Bone marrow (tissue), 2 donors: ENCODE measurements at regions not wholly inside any gene's neighbourhood (a gene's known extent, or its start where the extent isn't known, plus 50 kb on each side); places are given as distances from the start of the nearest gene placed in this dataset.
"Not testable (repeated sequence)": the region's sequence is repeated elsewhere in the genome, so short reads cannot be mapped to it uniquely, and the experiment has no call there.

Experiments
- DNase-seq, 2 donors: peaks; one replicate each; lab custom pipeline; 2025; lab: John Stamatoyannopoulos, UW

DNA sequence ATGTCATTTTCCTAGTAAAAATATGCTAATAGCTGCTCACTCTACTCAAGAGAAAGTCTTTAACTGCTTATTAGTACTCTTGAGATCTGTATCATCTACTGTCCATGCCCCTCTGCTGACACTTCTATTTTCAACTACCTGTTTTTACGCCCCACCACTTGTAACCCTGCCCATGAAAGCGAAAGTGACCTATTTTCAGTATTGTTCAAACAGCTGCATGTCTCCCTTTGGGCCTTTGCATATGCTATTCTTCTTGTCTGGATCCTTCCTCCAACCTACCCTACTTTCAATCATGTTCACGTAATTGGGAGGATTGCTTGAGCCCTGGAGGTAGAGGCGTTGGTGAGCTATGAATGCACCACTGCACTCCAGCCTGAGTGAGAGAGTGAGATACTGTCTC, 1481.3 kb downstream of the GATA3 start:
- DNase-seq = no peak

DNA sequence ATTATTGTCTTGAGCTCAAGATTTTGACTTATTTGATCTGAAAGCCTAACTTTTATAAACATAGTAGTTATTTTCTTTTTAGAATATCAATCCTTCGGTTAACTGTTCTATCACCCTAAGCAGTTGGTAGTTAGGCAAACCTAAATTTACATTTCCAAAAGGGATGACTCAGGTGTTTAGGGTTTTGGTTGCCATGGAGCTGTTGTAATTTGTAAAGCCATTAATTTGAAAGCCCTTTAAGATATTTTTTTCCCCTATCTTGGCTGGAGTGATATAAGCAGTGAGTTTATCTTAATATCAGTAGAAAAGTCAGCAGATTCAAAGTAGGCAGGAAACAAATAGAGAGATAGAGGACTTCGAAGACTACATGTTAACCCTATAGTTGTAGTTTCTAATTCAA, 1472.6 kb upstream of the CELF2 start:
- DNase-seq = no peak

DNA sequence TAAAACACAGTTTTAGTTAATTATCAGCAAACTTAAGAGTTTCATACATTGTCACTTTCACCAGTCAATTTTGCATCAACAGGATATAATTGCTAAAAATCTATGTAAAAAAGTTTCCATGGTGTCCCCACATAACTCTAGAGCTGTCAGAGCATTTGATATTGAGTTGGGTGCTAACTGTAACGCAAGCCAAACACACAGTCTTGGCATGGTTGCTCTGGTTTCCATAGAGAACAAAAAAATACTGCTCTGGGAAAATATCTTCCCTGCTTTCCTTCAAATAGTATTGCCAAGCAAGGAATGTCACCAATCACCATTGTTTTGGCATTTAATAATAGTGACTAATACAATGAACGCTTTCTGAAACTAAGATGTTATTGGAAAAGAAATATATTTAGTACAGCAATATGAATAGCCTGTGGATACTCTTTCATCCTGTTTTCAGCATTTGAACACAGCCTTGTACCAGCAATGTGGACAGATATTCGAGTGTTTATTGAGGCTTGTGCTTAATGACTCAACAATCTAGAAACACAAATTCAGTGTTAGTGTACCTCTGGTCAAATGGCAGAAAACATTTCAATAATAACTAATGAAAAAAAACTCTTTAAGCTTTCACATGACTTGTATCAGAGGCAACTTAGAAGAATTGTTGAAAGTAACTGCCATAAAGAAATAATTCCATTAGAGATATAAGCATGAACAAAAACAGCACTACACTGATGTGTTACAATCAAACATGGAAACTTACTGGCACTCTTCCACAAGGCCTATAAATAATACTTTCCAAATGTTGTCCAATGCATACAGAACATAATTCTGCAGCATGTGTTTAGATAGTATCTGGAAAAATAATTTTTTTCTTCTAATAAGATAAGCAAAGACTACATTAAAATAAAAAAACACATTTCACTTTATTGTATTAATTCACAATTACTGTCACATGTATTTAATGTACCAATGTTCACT, 1469.5 kb upstream of the CELF2 start:
- DNase-seq = no peak

DNA sequence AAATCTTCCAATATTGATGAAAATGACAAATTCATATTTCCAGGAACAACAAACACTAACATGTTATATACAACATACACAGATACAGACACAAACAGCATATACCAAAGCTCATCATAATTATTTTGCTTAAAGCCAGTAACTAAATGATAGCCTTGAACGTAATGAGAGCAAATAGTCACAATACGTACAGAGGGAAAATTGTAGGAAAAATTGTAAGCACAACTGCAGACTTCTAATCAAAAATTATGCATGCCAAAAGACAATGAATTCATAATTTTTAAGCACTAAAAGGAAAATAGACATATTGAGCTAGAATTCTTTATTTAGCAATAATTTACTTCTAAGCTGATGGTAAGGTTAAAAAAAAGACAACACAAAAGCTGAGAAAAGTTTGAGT, 1466.9 kb upstream of the CELF2 start:
- DNase-seq = no peak

DNA sequence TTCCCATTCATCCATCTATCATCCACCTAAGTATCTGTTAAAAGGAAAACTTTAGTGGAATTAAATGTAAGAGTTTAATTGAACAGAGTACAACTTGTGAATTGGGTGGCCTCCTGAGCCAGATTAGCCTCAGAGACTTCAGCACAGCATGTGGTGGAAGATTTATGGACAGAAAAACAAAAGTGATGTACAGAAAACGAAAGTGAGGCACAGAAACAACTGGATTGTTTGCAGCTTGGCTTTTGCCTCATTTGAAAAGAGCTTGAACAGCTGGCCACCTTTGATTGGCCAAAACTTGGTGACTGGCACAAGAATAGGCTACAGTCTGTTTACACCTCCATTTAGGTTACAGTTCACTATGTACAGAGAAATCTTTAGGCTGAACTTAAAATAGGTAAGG, 1463.4 kb upstream of the CELF2 start:
- no peak for DNase-seq

DNA sequence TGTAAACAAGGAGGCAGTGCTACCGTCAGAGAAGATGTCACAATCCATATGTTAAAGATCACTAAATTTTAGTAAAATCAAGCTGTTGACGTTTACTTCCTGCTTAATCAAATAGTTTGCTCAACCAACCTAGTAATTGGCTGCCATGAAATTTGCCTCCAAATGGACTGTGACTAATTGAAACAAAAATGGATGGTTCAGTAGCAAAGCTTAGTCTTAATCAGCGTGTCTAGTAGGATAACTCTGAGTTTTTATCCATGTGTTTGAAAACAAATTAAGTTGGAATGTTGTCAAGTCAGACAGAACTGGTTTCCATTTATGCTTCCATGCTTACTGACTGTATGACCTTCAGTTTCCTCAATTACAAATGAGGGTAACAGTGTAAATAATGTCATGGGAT, 1456.7 kb upstream of the CELF2 start:
- DNase-seq = no peak

DNA sequence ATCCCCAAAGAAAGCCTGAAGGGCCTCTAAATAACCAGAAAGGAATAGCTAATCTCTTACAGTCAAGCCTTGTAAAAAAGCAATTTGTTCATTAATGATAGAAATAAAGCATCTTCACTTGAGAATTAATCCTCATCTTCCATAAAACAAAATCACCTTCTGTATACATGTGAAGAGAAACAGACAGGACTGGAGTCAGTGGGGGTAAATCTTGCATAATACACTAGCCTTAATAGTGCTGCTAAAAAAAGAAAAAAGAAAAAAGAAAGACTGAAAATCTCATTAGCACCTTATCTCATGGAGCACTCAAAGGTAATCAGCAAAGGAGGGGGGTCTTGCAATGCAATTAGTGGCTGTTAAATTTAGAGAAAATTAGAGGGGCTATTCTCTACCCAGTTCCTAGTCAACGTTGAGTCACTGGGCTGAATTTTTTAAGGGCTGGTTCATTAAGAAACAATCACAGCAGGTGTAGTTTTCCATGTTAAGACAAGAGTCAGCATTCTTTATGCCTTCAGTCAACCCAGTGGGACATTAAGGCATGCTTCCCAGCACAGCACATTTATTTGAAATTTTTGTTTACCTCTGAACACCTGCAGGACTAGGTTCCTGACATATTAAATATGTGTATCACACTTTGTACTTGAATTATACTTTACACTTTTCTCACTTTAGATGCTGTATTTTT, 1455.7 kb upstream of the CELF2 start:
- no peak for DNase-seq

DNA sequence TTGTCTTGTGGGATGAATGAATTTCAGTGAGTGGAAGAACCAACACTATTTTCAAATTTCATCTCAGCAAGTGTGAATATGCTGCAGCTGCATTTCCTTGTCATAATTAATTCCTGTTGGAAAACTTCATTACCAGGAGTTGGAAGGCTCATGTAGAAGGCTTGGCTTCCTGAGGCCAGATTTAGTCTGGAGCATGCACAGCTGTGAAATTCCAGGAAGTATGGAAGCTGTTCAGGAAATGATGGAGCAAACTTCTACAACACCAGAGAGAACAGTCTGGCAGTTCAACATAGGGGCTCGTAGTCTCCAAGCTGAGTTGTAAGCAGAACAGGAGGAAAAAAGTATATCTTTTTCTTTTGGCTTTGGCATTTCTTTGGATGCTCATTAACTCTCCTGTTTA, 1439.9 kb upstream of the CELF2 start:
- no peak for DNase-seq

DNA sequence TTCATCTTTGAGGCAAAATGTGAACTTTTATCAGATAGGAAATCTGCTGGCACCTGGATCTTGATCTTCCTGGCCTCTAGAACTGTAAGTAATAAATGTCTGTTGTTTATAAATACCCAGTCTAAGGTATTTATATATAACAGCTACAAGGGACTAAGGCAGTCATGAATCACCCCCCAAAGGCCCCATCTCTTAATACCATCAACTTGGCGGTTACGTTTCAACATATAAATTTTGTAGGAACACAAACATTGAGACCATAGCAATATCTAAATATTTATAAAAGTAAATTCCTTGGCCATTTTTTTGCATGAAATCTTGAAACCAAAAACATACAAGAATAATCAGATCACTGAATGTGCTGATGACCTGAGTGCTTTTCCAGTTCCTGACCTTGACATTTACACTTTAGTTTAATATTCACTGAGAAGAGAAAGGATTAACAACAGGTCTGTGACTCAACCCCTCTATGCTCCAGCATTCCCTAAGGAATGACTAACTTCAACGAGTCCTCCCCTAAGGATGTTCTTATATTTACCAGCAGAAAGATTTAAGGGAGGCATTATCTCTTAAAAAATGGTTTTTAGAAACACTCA, 1438.5 kb upstream of the CELF2 start:
- DNase-seq = no peak

DNA sequence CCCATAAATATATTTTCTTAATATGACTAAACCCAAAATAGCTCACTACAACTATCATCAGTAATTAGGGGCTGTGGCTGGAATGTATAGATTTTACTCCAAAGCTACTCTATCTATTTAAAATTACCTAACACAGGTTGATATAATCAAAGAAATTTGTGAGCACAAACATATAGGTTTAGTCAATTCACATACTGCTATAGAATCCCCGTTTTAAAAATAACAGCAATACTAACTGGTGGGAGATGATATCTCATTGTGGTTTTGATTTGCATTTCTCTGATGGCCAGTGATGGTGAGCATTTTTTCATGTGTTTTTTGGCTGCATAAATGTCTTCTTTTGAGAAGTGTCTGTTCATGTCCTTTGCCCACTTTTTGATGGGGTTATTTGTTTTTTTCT, 1434.9 kb upstream of the CELF2 start:
- DNase-seq = not testable (repeated sequence)

DNA sequence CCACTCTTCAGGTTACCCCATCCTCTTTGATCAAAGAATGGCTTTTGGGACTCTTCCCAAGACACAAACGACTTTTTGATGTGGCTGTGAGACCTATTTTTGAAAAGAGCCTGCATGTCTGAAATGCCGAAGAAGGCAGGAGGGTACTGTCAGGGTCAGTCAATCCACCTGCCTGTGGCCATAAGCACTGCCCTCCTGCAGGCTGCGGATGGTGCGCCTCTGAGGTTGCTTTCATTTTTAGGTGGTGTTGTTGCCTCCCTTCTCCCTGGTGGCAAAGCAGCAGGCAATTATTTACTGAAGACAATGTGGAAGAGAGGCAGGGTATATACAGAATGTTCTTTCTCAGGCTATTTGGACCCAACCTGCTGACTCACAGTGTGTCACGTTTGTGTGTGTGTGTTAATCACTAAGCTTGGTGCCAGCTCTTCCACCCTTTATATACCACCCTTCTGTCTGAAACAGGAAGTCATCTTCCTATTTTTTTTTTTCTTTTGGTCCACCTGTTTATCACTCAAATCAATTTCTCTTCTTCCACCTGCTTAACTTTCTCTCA, 1421.2 kb upstream of the CELF2 start:
- no peak for DNase-seq

DNA sequence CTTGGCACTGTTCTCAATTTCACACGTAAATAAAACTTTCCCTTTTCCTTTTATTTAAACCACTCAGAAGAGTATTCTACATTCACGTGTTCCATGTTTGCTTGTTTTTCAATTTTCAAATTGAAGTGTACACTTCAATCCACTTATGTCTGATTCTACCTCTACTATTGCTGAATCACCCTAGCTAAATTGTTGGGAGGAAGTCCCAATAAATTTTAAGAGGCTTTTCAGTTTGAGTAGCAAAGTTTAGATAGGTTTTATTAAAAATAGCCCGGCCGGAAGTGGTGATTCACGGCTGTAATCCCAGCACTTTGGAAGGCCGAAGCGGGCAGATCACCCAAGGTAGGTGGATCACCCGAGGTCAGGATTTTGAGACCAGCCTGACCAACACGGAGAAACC, 1414.7 kb upstream of the CELF2 start:
- no peak for DNase-seq

DNA sequence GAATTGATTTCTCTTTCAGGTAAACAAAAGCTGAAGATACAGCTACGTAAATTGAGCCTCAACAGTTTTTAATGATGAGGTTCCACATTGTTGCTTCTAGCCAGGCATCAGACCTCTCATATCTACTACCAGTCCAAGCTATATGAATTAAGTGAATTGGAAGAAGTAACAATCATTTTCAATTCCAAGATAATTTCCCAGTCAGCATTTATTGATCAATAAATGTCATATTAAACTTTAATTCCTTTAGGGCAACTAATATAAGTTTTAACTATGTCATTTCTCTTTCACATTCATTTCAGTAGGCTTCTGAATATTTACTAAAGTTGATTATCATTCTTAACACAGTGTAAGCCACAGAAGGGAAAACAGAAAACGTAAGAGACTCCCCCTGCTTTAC, 1413.7 kb upstream of the CELF2 start:
- DNase-seq = no peak

DNA sequence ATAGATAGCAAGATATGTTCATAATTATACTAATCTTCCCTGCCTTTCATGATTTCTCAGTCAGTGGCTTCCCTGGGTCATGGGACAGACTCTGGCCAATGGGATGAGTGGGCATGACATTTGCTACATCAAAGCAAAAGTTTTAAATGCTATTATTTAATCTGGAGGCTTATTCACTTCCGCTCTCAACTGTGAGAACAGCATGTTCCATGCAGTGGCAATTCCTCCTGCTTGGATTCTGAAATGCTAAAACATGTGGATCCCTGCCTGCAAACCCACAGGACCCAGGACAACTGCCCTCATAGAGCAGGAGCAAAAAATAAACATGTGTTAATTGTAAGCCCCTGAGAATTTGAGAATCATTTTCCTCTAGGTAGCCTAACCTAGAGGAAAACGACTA, 1412.4 kb upstream of the CELF2 start:
- DNase-seq = no peak

DNA sequence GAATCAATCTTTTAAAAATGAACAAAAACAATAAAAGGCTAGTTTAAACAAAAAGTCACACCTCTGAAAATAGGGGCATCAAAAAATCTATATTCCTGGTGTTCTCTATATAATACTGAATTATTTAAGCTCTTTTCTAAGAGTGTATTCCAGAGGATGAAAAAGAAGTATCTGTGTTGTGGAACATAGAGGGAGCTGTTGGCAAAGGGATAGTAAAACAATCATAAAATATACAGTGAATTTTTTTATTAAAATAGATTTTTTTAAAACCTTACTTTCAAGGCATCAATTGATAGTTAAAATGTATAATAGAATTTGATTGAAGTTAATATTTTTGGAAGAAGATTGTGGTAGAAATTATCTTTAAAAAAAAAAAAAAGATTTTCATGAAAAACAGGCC, 1409.1 kb upstream of the CELF2 start:
- DNase-seq = no peak

DNA sequence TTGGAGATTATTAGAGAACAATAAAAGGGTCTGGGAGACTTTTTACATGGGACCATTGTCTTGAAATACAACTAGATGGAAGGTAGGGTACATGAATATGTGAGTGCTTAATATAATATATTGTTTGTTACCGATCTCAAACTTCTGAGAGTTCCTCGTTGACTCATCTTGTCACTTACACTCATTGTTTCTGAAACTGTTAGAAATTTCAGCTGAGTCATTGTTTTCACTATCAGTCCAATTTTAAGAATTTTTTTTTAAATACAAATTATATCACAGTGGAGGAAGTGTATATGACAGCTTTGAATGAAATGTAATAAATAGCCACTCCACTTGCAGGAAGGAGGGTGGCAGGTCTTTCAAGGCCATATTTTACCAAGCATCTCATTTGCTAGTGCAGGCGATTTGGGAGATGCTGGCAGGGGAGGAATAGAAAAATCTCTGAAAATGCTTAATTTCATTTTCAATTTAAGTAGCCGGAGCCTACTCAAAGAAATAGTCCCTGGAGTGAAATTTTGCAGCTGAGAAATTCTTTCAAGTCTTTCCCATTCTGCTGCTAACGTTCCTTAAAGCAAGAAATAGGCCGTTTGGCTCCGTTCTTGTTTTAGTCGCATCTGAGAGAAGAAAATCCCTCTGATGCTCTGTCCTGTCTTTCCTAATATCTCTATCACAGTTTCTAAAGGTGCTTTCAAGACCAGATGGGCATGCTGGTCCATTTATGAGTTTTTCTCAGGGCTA, 1404.2 kb upstream of the CELF2 start:
- peak in 1 of 2 donors; percentile 24 for DNase-seq

DNA sequence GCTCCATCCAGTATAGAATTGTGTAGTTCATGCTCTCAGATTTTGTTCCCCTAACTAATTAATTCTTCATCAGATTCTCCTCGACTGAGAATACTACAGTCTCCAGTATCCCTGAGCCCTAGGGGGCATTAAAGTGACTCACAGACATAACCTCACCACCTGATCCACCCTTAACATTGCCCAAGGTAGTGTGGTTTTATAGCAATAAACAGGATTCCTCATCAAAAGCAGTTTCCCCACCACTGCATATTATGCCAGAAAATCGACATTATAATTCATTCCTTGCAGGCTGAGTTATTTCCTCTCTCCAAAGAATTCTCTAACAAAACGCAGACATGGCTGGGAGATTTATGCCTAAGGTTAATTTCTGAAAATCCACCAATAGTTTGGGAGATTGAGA, 1402.5 kb upstream of the CELF2 start:
- DNase-seq = no peak

DNA sequence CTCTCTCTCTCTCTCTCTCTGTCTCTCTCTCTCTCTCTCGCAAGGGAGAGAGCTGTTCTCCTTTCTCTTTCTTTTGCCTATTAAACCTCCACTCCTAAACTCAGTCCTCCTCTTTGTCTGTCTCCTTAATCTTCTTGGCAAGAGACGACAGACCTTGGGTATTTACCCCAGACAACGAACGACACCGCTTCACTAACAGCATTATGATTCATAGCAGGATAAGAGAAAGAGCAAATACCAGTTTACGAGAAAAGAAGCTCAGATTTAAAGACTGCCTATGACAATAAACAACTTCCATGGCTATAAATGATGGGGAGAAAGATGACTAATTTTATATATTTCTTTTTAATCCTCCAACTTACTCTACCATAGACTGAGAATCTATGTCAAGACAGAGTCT, 1396.5 kb upstream of the CELF2 start:
- DNase-seq = no peak

DNA sequence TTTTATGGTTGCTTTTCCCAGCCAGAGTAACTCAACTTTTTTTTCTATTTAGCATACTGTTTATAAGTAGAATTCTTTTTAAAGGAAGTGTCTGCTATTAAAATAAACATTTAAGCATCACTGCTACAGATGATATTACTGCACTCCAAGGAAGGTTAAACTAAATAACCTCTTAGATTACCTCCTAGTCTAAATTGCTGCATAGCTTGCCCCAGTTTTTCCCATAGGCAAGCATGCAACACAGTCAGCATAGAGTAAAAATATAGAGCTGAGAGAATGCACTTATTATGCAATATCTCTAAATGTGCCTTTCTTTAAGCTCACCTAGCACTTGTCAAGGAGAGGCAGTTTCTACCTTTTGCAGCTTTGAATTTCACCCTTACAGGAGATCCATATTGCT, 1392.4 kb upstream of the CELF2 start:
- no peak for DNase-seq

DNA sequence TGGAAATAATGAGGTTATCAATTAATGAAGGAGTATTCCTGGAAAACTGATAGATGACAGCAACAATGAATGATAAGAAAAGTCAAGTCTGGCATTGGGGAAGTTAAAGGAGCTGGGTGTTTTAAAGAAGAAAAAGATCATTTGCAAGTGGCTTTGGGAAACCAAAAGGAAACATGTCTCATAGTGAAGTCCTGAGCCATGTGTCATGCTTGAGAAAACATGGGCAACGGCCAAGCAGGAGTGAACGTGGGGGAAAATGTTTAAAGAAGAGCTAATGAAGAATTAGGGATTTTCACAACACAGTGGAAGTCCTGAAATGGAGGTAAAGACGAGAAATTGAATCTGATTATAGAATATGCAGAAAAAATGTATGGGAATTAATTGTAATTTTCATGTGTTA, 1383.2 kb upstream of the CELF2 start:
- no peak for DNase-seq

DNA sequence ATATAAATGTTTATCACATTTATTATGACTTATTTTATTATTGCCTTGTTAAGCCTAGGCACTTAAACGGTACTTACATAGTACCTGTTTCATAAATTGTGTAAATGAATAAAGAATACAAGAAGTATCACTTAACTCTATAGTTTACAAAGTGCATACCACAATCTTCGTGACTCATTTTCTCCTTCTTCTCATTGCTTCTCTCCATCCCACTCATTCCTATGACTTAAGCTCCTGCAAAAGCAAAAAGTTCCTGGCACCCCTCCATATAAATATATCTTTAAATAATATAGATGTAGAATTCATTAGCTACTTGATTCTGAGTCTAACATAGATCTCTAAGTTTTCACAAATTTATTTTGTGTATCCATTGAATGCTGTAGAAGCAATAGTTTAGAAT, 1382.0 kb upstream of the CELF2 start:
- no peak for DNase-seq

DNA sequence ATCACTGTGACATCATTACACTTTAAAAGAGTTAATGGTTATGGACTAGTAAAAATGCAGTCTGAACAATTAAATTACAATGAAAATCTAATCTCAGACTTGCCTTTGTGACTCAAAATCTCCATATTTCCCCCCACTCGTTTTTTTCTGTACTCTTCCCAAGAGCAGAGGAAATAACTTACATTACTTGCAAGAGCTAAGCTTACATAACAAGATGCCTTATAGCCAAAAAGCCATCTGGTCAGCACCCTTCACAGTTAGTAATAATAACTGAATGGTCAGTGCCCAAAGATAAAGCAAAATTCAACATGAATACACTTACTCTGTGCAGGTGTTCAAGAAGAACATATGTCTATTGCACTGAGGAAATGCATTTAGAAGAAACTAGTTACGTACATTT, 1381.5 kb upstream of the CELF2 start:
- DNase-seq = no peak
